Liver (tissue), 8 donors: ENCODE measurements at regions not wholly inside any gene's neighbourhood (a gene's known extent, or its start where the extent isn't known, plus 50 kb on each side); places are given as distances from the start of the nearest gene placed in this dataset.

Source experiments
- DNase-seq: peaks from one replicate; pipeline ENCODE4 v3.0.0-alpha.2; 2017; ENCODE audit warnings: low spot score
- H3K27ac ChIP-seq, 2 donors: one replicate each; pipeline ENCODE4 v1.7.0; 2013; ENCODE audit warnings: inconsistent platforms in 2 of 2, low read length in 2 of 2, control low read depth in 1 of 2, low read depth in 1 of 2, mild to moderate bottlenecking in 1 of 2
- H3K27me3 ChIP-seq, 4 donors: one replicate each; pipeline versions ENCODE4 v1.6.1 to v1.7.0; 2013; ENCODE audit warnings: low read length in 3 of 4, inconsistent platforms in 1 of 4, mild to moderate bottlenecking in 1 of 4, moderate library complexity in 1 of 4; ENCODE audit not compliant: control insufficient read depth in 4 of 4, insufficient read depth in 4 of 4
- H3K36me3 ChIP-seq, 4 donors: one replicate each; pipeline versions ENCODE4 v1.6.1 to v1.7.0; 2013; ENCODE audit warnings: low read length in 3 of 4, mild to moderate bottlenecking in 3 of 4, low read depth in 1 of 4, moderate library complexity in 1 of 4; ENCODE audit not compliant: control insufficient read depth in 4 of 4, insufficient read depth in 3 of 4
- H3K4me1 ChIP-seq, 4 donors: one replicate each; pipeline versions ENCODE4 v1.6.1 to v1.7.0; 2013; ENCODE audit warnings: low read length in 3 of 4, mild to moderate bottlenecking in 3 of 4, moderate library complexity in 1 of 4; ENCODE audit not compliant: control insufficient read depth in 4 of 4, insufficient read depth in 4 of 4
- H3K4me3 ChIP-seq, 3 donors: one replicate each; pipeline versions ENCODE4 v1.6.1 to v1.7.0; 2013; ENCODE audit warnings: low read length in 3 of 3, control low read depth in 1 of 3, low read depth in 1 of 3, mild to moderate bottlenecking in 1 of 3
- H3K9ac ChIP-seq, 2 donors: one replicate each; pipeline ENCODE4 v1.7.0; 2013; ENCODE audit warnings: low read length in 2 of 2, mild to moderate bottlenecking in 2 of 2, moderate library complexity in 2 of 2, control low read depth in 1 of 2, low read depth in 1 of 2
- H3K9me3 ChIP-seq, 4 donors: one replicate each; pipeline versions ENCODE4 v1.6.1 to v1.7.0; 2013; ENCODE audit warnings: low read length in 3 of 4; ENCODE audit not compliant: control insufficient read depth in 4 of 4
- EGR1 ChIP-seq, 2 donors: IDR thresholded peaks; 2 replicates each; pipeline ENCODE4 v1.6.1; 2016 to 2018; ENCODE audit warnings: antibody characterized with exemption in 2 of 2, low read depth in 2 of 2
- FOXA2 ChIP-seq: IDR thresholded peaks from 2 replicates; pipeline ENCODE4 v1.6.1; 2016; ENCODE audit warnings: antibody characterized with exemption
- GABPA ChIP-seq, 2 donors: IDR thresholded peaks in 1 of 2; conservative IDR thresholded peaks in 1 of 2; 2 replicates each; pipeline ENCODE4 v1.6.1; 2016; ENCODE audit warnings: antibody characterized with exemption in 2 of 2, mild to moderate bottlenecking in 1 of 2, moderate library complexity in 1 of 2
- HNF4A ChIP-seq, 2 donors: conservative IDR thresholded peaks; 2 replicates each; pipeline ENCODE4 v1.6.1; 2016; ENCODE audit warnings: antibody characterized with exemption in 2 of 2, mild to moderate bottlenecking in 2 of 2
- JUND ChIP-seq, 2 donors: IDR thresholded peaks; 2 replicates each; pipeline ENCODE4 v1.6.1; 2016; ENCODE audit warnings: antibody characterized with exemption in 2 of 2
- MAX ChIP-seq: IDR thresholded peaks from 2 replicates; pipeline ENCODE4 v1.6.1; 2016; ENCODE audit warnings: antibody characterized with exemption
- NR2F2 ChIP-seq: IDR thresholded peaks from 2 replicates; pipeline ENCODE4 v1.6.1; 2016; ENCODE audit warnings: antibody characterized with exemption
- RAD21 ChIP-seq, 2 donors: IDR thresholded peaks; 2 replicates each; pipeline ENCODE4 v1.6.1; 2016; ENCODE audit warnings: antibody characterized with exemption in 2 of 2, mild to moderate bottlenecking in 2 of 2
- REST ChIP-seq: IDR thresholded peaks from 2 replicates; pipeline ENCODE4 v1.6.1; 2016; ENCODE audit warnings: antibody characterized with exemption, mild to moderate bottlenecking
- RXRA ChIP-seq, 2 donors: IDR thresholded peaks; 2 replicates each; pipeline ENCODE4 v1.6.1; 2017 to 2018; ENCODE audit warnings: antibody characterized with exemption in 2 of 2, mild to moderate bottlenecking in 1 of 2
- SP1 ChIP-seq: IDR thresholded peaks from 2 replicates; pipeline ENCODE4 v1.6.1; 2018; ENCODE audit warnings: antibody characterized with exemption, mild to moderate bottlenecking
- YY1 ChIP-seq: IDR thresholded peaks from 2 replicates; pipeline ENCODE4 v1.6.1; 2016; ENCODE audit warnings: antibody characterized with exemption, mild to moderate bottlenecking
- ZBTB33 ChIP-seq: IDR thresholded peaks from 2 replicates; pipeline ENCODE4 v1.6.1; 2016; ENCODE audit warnings: antibody characterized with exemption
- WGBS: extraction: QIAGEN DNeasy Blood & Tissue Kit; methylation state at CpG from one replicate; pipeline ENCODE4 v1.1.7; 2013; 5-methylcytosine and 5-hydroxymethylcytosine counted together
- TF ChIP-seq, protein P1 (sequence below): IDR thresholded peaks from 2 replicates; pipeline ENCODE4 v1.6.1; 2016; ENCODE audit warnings: antibody characterized with exemption
- TF ChIP-seq, protein P2 (sequence below): fragments of 150-350 bp; IDR thresholded peaks from 2 replicates; pipeline ENCODE4 v1.5.1; 2017; ENCODE audit warnings: improper control_type of control experiment, low read depth, low read length; ENCODE audit not compliant: missing input control
- donor health status: healthy.
- donor health status: healthy.
- donor health status: healthy.
- donor health status: healthy.
- donor health status: healthy.

- H3K9ac ChIP-seq, result no peak overlapping the region
- no peaks in the 10 kb centered on the region for H3K4me1 ChIP-seq
- DNase-seq, result no peak
- H3K9me3 ChIP-seq, result no peaks in the 10 kb centered on the region
- H3K27me3 ChIP-seq, result no peaks in the 10 kb centered on the region
- H3K36me3 ChIP-seq, result no peaks in the 10 kb centered on the region
- H3K4me3 ChIP-seq, result no peak overlapping the region
- WGBS, result 66% methylated on average over 2 of the region's 2 CpGs
- H3K27ac ChIP-seq, result no peak overlapping the region
- no peak for TF ChIP-seq GABPA (IDR thresholded peaks at IDR 0.05 in 1 of 2, conservative IDR thresholded peaks at IDR 0.05 in 1 of 2)
- no peak for TF ChIP-seq REST
- no peak for TF ChIP-seq EGR1 (IDR thresholded peaks at IDR 0.05; ENCODE audit: low read depth in 2 of 2)
- TF ChIP-seq ZBTB33, result no peak
- TF ChIP-seq YY1, result no peak
- no peak for TF ChIP-seq SP1
- no peak for TF ChIP-seq RXRA (IDR thresholded peaks at IDR 0.05)
- TF ChIP-seq HNF4A (conservative IDR thresholded peaks at IDR 0.05), result no peak
- TF ChIP-seq MAX, result no peak
- TF ChIP-seq NR2F2, result no peak
- TF ChIP-seq, protein P1, sequence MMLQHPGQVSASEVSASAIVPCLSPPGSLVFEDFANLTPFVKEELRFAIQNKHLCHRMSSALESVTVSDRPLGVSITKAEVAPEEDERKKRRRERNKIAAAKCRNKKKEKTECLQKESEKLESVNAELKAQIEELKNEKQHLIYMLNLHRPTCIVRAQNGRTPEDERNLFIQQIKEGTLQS, result no peak
- TF ChIP-seq JUND (IDR thresholded peaks at IDR 0.05), result no peak
- no peak for TF ChIP-seq RAD21 (IDR thresholded peaks at IDR 0.05)
- TF ChIP-seq FOXA2, result no peak
- TF ChIP-seq, protein P2, sequence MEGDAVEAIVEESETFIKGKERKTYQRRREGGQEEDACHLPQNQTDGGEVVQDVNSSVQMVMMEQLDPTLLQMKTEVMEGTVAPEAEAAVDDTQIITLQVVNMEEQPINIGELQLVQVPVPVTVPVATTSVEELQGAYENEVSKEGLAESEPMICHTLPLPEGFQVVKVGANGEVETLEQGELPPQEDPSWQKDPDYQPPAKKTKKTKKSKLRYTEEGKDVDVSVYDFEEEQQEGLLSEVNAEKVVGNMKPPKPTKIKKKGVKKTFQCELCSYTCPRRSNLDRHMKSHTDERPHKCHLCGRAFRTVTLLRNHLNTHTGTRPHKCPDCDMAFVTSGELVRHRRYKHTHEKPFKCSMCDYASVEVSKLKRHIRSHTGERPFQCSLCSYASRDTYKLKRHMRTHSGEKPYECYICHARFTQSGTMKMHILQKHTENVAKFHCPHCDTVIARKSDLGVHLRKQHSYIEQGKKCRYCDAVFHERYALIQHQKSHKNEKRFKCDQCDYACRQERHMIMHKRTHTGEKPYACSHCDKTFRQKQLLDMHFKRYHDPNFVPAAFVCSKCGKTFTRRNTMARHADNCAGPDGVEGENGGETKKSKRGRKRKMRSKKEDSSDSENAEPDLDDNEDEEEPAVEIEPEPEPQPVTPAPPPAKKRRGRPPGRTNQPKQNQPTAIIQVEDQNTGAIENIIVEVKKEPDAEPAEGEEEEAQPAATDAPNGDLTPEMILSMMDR, result no peak
These were observed 989.8 kb downstream of the TLE1 start for GRCh38 chr9:80699511-80699998.
